B cell (primary cell): ENCODE measurements at regions not wholly inside any gene's neighbourhood (a gene's known extent, or its start where the extent isn't known, plus 50 kb on each side); places are given as distances from the start of the nearest gene placed in this dataset.

Source experiments
- ATAC-seq: fragments of 200-7000 bp; cut with Tn5 transposase; one replicate; pipeline ENCODE4 v1.10.0; 2021; ENCODE audit warnings: low read depth, mild to moderate bottlenecking, moderate number of reproducible peaks, moderate library complexity
- CTCF ChIA-PET: fragments of 350-600 bp; sonication (Branson Sonifier 250); formaldehyde crosslinking; loops from one replicate; lab custom pipeline; 2021; ENCODE audit warnings: antibody characterized with exemption, inconsistent platforms; lab: Charles Lee
- POLR2A ChIA-PET: fragments of 350-600 bp; sonication (Branson Sonifier 250); formaldehyde crosslinking; loops from one replicate; lab custom pipeline; 2021; ENCODE audit warnings: antibody characterized with exemption; lab: Charles Lee
- DNase-seq: peaks from one replicate; pipeline ENCODE4 v3.0.0; 2013
- H2AFZ ChIP-seq: 2 replicates; pipeline ENCODE4 v1.6.1; 2012; ENCODE audit warnings: mild to moderate bottlenecking, low read depth, low read length; ENCODE audit not compliant: insufficient read depth, poor library complexity, severe bottlenecking
- H3K27ac ChIP-seq, 2 donors: 1 replicate in 1 of 2; 2 replicates in 1 of 2; pipeline ENCODE4 v1.5.1; 2012 to 2013; ENCODE audit warnings: low read length in 2 of 2, mild to moderate bottlenecking in 2 of 2, moderate library complexity in 1 of 2
- H3K27me3 ChIP-seq, 4 experiments: fragments of 200-600 bp in 1 of 4; sonication (generic) in 1 of 4; replicated peaks in 1 of 4; 1 replicate in 2 of 4; 2 replicates in 2 of 4; pipeline versions ENCODE4 v1.6.1 to v1.7.0; 2013 to 2016; ENCODE audit warnings: low read length in 3 of 4, mild to moderate bottlenecking in 2 of 4, mixed read lengths in 1 of 4, moderate library complexity in 1 of 4; ENCODE audit not compliant: insufficient read depth in 4 of 4, control insufficient read depth in 3 of 4; ENCODE audit errors: control extremely low read depth in 1 of 4
- H3K36me3 ChIP-seq, 2 experiments: replicated peaks in 1 of 2; 1 replicate in 1 of 2; 2 replicates in 1 of 2; pipeline versions ENCODE4 v1.6.1 to v1.7.1; 2013; ENCODE audit warnings: low read length in 1 of 2; ENCODE audit not compliant: insufficient read depth in 2 of 2, control insufficient read depth in 1 of 2; ENCODE audit errors: control extremely low read depth in 1 of 2, extremely low read depth in 1 of 2
- H3K4me1 ChIP-seq, 2 donors: fragments of 200-600 bp in 1 of 2; sonication (generic) in 1 of 2; 1 replicate in 1 of 2; 2 replicates in 1 of 2; pipeline versions ENCODE4 v1.5.1 to v1.6.1; 2013 to 2017; ENCODE audit warnings: low read length in 2 of 2; ENCODE audit not compliant: control insufficient read depth in 2 of 2, insufficient read depth in 2 of 2
- H3K4me2 ChIP-seq: replicated peaks from 2 replicates; pipeline ENCODE3; 2012; ENCODE audit warnings: mild to moderate bottlenecking, low read depth, low read length; ENCODE audit not compliant: poor library complexity, severe bottlenecking
- H3K4me3 ChIP-seq, 5 experiments: fragments of 200-600 bp in 1 of 5; sonication (generic) in 1 of 5; 1 replicate in 3 of 5; 2 replicates in 2 of 5; pipeline versions ENCODE4 v1.5.1 to v1.7.0; 2011 to 2016; ENCODE audit warnings: low read length in 4 of 5, mild to moderate bottlenecking in 4 of 5, low read depth in 2 of 5, control low read depth in 1 of 5, moderate library complexity in 1 of 5; ENCODE audit not compliant: insufficient read depth in 1 of 5; ENCODE audit errors: control extremely low read depth in 1 of 5, extremely low read depth in 1 of 5
- H3K79me2 ChIP-seq: fragments of 200-600 bp; sonication (generic); one replicate; pipeline ENCODE4 v1.6.0; 2016; ENCODE audit warnings: low read length; ENCODE audit not compliant: control insufficient read depth, insufficient read depth
- H3K9ac ChIP-seq: fragments of 200-600 bp; sonication (generic); 2 replicates; pipeline ENCODE4 v1.6.1; 2017; ENCODE audit warnings: mild to moderate bottlenecking, low read length, moderate library complexity
- H3K9me3 ChIP-seq, 3 donors: one replicate each; pipeline versions ENCODE4 v1.6.1 to v1.7.1; 2013; ENCODE audit warnings: low read length in 2 of 3; ENCODE audit not compliant: control insufficient read depth in 2 of 3, insufficient read depth in 1 of 3; ENCODE audit errors: control extremely low read depth in 1 of 3
- H4K20me1 ChIP-seq: 2 replicates; pipeline ENCODE4 v1.6.0; 2012; ENCODE audit warnings: mild to moderate bottlenecking, low read length; ENCODE audit not compliant: insufficient read depth, control insufficient read depth, poor library complexity, severe bottlenecking
- H3K27ac Mint-ChIP-seq: one replicate; pipeline ENCODE4 v1.8.0; 2021; ENCODE audit warnings: mixed read lengths
- H3K27me3 Mint-ChIP-seq: one replicate; pipeline ENCODE4 v1.8.0; 2021; ENCODE audit warnings: mixed read lengths
- H3K4me1 Mint-ChIP-seq: one replicate; pipeline ENCODE4 v1.8.0; 2021; ENCODE audit warnings: mixed read lengths
- H3K4me3 Mint-ChIP-seq: one replicate; pipeline ENCODE4 v1.8.0; 2021; ENCODE audit warnings: mixed read lengths
- H3K9me3 Mint-ChIP-seq: one replicate; pipeline ENCODE4 v1.8.0; 2022; ENCODE audit warnings: mixed read lengths; ENCODE audit not compliant: insufficient read depth
- CTCF ChIP-seq: fragments of 200-600 bp; IDR thresholded peaks from one replicate; pipeline ENCODE4 v1.8.0; 2022; ENCODE audit warnings: antibody characterized with exemption, mild to moderate bottlenecking
- EZH2 ChIP-seq: IDR thresholded peaks from 2 replicates; pipeline ENCODE4 v1.6.1; 2012; ENCODE audit warnings: borderline replicate concordance, low read depth, mild to moderate bottlenecking, moderate library complexity, low read length; ENCODE audit not compliant: insufficient read depth, poor library complexity, severe bottlenecking
- whole genome bisulfite sequencing: methylation state at CpG from one replicate; pipeline ENCODE4 v1.1.5; 2013; ENCODE audit warnings: missing lambda C conversion rate; ENCODE audit not compliant: insufficient coverage; 5-methylcytosine and 5-hydroxymethylcytosine counted together
- intact Hi-C: fragments of 100-400 bp; cut with micrococcal nuclease; formaldehyde crosslinking; loops from one replicate; pipeline ENCODE4 v1.10.0; 2022

DNA sequence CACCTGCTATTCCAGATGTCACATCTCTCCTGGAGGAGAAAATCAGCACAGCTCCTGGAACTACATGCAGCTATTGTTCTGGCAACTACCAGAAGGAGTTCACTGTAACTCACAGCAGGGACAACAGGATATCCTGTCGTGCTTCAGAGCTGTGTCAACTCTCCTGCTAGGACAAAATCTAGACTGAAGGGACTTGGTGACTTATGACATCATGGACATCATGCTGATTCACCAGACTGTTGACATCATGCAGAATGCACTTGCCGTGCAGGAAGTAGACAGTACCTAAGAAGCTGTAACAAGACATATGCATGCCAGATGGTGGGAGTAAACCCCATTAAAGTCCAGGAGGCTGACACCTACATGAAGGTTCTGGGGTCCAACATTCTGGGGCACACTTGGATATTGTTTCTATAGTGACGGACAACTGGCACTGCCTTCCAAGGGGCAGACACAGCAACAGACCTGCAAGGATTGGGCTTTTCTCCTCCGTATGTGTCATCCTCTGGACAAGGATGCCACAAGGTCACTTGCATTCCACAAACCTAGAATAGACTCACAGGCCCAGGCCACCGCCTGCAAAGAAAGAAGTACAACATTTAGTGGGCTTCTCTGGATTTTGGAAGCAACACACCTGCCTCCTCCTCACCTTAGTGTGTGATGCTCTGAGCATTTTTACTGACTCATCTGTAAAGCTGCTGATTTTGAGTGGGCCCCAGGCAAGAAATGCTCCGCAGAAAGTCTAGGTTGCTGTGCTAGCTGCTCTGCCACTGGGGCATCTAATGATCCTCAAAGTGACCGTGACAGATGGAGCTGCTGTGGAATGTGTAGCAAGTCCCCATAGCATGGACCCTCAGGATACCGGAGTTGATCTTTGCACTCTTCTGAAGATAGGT lies 249.2 kb downstream of the MATN1 start:
- H3K4me3 ChIP-seq: no peak overlapping the region
- Mint-ChIP-seq H3K27me3 (no peaks in the 10 kb centered on the region), H3K9me3 (no peaks in the 10 kb centered on the region), H3K27ac (no peak overlapping the region), H3K4me3 (no peak overlapping the region), H3K4me1 (no peaks in the 10 kb centered on the region)
- no peak overlapping the region for H2AFZ ChIP-seq
- no peaks in the 10 kb centered on the region for H3K79me2 ChIP-seq
- WGBS: 81% methylated on average over 8 of the region's 8 CpGs
- TF ChIP-seq EZH2: no peak
- TF ChIP-seq CTCF: no peak
- ATAC-seq: no peak
- ChIA-PET CTCF (no interaction called here), POLR2A (no interaction called here)
- no peak overlapping the region for H3K9ac ChIP-seq
- no peaks in the 10 kb centered on the region for H4K20me1 ChIP-seq
- DNase-seq: no peak
- no peaks in the 10 kb centered on the region for H3K4me1 ChIP-seq
- no peaks in the 10 kb centered on the region for H3K27me3 ChIP-seq
- H3K4me2 ChIP-seq: no peak overlapping the region
- no peak overlapping the region for H3K27ac ChIP-seq
- intact Hi-C loops: no loop called here
- H3K36me3 ChIP-seq: no peaks in the 10 kb centered on the region
- H3K9me3 ChIP-seq: peaks cover 0 to 3% (median 0%) of the 10 kb centered on the region in 3 donors

DNA sequence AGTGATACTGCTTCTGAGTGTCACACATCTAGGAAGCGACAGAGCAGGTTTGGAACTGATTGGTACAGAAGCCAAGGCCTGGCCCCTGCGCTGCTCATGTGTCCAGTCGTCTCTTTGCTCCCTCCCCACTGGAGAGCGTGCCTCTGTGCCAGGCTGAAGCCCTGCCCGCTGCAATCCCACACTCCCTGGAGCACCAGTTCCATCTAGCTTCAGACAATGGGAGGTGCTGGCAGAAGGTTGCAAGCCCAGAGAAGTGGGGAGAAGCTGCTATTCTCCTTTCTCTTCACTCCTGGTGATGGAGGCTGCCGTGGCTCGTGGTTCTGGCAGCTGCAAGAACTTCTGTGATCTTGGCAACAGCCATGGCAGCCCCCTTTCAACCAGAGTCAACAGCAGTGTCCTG lies 250.9 kb downstream of the MATN1 start:
- H3K27me3 ChIP-seq: no peaks in the 10 kb centered on the region

More for the DNA sequence above, 250.9 kb downstream of the MATN1 start:
- CTCF ChIA-PET: no interaction called here
- Mint-ChIP-seq H3K27me3 (no peaks in the 10 kb centered on the region), H3K27ac (no peak overlapping the region), H3K4me3 (no peak overlapping the region), H3K9me3 (no peaks in the 10 kb centered on the region), H3K4me1 (no peaks in the 10 kb centered on the region)
- Histone ChIP-seq H3K79me2 (no peaks in the 10 kb centered on the region), H2AFZ (no peak overlapping the region), H3K9ac (no peak overlapping the region), H3K27ac (no peak overlapping the region), H3K9me3 (no peaks in the 10 kb centered on the region), H3K4me1 (no peaks in the 10 kb centered on the region), H3K4me3 (no peak overlapping the region), H3K4me2 (no peak overlapping the region), H3K36me3 (no peaks in the 10 kb centered on the region), H4K20me1 (no peaks in the 10 kb centered on the region)
- WGBS: 91% methylated on average over 5 of the region's 7 CpGs
- POLR2A ChIA-PET: no interaction called here
- no peak for DNase-seq
- ATAC-seq: no peak
- intact Hi-C loops: no loop called here
- TF ChIP-seq CTCF: no peak
- no peak for TF ChIP-seq EZH2
